GM21529 (cell line): ENCODE measurements at regions not wholly inside any gene's neighbourhood (a gene's known extent, or its start where the extent isn't known, plus 50 kb on each side); places are given as distances from the start of the nearest gene placed in this dataset.
"Not testable (repeated sequence)": the region's sequence is repeated elsewhere in the genome, so short reads cannot be mapped to it uniquely, and the experiment has no call there.

Experiments
- ATAC-seq: cut with Tn5 transposase; IDR thresholded peaks from one replicate; pipeline ENCODE4 v1.9.1; 2021; ENCODE audit not compliant: unreplicated experiment

DNA sequence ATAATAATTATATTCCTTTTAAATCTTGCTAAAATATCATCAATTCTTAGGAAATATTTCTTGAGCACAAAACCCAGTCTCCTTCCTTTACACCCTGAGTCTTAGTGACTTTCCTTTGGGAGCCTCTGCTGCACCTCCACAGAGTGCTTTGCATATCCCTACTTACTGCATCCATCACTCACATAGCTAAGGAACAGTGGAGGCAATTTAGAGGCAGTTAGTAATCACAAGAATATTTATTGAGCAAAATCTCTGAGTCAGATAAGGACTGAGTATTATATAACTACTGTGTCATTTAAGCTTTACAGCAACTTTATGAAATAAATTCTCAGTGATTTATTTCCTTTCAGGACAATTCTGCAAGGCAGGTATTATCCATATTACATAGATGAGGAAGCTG, 327.7 kb downstream of the TMX3 start:
- no peak for ATAC-seq

GRCh38 chr18:68383979-68384378, 330.9 kb downstream of the TMX3 start:
- not testable (repeated sequence) for ATAC-seq

- no peak for ATAC-seq
Observed at GRCh38 chr18:68376926-68377325, 338.0 kb downstream of the TMX3 start.

DNA sequence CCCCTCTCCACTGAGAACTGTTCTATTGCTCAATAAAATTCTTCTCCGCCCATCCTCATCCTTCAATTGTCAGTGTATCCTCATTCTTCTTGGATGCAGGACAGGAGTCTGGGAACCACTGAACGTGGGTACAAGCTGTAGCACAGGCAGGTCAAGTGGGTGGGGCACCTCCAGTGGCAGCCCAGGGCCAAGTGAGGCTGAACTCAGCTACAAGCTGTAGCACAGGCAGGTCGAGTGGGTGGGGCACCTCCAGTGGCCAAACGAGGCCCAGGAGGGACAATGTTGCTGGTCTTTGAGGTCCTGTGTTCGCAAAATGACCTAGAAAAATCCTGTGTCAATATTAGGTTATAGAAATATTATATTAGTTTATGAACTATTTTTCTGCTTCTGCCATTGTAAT, 352.0 kb downstream of the TMX3 start:
- ATAC-seq, result no peak

DNA sequence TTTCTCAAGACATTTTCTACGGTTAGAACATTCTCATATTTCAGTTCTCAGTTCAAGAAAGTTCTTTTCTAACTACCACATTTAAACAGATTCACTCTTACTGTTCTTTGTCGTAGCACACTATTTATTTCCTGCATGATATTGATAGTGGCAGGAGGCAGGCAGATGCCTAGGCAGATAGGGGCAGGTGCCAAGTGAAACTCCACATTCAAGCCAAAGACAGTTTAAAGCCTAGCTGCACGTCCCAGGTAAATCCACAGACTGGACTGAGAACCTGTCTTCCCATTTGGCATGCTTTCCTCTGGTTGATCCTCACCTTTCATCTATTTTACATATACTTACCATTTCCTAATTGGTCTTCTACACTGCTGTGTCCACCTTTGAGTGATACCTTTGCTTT, 359.3 kb downstream of the TMX3 start:
- ATAC-seq, result no peak

DNA sequence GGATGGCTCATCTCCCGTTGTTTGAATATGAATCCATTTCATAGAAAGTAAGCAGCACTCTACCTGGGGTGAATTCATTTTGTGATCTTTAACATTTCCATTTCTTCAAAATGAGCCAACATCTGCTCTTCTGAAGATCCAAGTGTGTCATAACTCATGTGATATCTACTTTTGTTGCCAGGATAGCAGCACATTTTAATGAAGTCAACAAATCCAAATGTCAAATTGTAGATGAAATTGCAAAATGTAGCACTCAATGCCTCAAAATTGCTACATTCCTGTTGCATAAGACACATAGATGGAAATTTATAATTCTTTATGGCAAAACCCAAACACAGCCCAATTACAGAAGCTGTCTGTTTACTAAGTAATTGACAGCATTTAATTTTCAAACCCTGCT, 360.7 kb downstream of the TMX3 start:
- no peak for ATAC-seq

DNA sequence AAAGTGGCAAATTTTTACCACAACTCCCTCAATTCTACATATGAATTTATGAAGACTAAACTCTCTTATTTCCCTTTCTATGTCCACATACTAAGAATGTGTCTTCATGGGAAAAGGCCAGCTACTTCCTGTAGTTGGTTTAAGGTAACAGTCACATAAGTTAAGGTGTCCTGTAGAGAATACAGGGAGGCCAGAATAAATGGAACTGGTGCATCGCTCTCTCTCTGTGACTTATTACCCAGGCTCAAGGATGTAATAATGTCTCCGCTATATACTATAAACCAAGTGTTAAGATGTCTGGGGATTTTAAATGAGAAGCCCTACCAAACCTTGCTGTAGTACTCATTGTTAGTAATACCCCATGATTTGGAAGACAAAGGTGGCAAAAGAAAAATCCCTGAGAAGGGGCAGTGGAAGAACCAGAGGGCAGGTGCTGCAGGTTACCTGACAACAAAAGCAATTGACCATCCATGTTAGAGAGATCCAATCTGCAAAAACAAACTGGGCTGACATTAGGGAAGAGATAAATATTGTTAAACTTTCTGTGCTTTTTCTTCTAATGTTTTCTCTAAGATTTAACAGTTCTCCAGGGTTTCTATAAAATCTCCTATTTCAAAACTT, 372.8 kb downstream of the TMX3 start:
- ATAC-seq, result no peak

DNA sequence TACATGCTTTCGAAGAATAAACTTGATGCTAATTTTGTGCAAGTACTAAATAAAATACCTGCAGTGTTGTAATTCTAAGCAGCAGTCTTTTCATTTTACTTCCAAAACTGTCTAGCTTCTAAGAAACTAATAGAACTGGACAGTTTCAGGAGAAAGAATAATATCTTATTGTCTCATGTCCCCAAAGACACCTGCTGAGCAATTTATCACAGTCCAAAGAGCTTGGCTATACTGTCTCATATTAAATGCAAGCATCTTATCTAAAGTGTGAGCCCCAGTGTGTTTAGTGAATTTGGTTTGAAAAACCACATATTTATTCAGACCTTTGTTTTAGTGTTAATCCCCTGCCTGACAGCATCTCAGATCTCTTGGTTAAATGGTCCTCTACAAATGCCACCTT, 374.3 kb downstream of the TMX3 start:
- no peak for ATAC-seq

- ATAC-seq, result no peak
Observed at GRCh38 chr18:68330658-68331057, 384.2 kb downstream of the TMX3 start.

GRCh38 chr18:68323921-68324320, 391.0 kb downstream of the TMX3 start:
- ATAC-seq, result no peak

DNA sequence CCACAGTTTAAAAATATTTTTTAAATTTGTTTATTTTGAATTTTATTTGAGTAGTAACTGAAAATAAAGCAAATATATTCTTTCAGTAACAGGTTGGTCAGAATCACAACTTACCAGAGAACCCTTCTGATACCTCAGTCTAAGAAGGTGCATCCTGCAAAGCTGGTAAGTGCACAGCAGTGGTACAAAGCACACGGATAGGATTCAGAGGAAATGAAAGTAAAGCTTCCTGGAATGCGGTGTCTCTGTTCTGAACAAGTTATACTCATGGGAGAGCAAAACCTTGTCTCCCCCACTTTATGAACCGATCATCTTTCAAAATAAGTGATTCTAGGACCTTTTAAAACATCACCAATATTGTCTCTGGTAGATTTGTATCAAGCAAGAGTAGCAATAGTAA, 398.3 kb downstream of the TMX3 start:
- no peak for ATAC-seq

DNA sequence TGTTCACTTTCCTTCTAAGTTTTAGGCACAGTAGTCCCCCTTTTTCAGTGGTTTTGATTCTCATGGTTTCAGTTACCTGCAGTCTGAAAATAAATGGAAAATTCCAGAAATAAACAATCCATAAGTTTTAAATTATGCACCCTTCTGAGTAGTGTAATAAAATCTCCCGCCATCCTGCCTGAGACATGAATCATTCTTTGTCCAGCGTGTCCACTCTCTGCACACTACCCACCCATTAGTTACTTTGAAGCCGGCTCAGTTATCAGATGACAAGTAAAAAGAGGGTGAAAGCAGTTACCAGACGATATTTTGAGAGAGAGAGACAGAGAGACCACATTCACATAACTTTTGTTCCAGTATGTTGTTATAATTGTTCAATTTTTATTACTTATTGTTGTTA, 400.5 kb downstream of the TMX3 start:
- ATAC-seq, result no peak

DNA sequence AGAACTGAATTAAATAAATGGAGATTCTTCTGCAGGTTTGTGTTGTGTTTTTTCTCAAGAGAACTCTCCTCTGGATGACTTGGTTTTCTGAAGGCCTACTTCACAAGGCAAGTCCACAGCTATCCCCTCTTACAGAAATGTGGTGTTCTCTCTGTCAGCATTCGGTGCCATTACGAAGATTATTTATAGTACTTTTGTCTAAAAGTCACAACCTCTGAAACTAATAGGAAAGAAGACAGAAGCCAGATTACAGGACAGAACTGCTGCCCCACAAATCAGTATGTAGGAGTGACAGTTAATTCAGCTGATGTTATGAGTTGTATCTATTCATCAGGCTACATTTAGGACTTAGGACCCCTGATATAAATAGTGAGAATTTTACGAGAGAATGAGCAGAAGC, 413.5 kb downstream of the TMX3 start:
- ATAC-seq, result no peak

- no peak for ATAC-seq
Observed at GRCh38 chr18:68299906-68300305, 415.0 kb downstream of the TMX3 start.

GRCh38 chr18:68298330-68298729, 416.6 kb downstream of the TMX3 start:
- no peak for ATAC-seq

DNA sequence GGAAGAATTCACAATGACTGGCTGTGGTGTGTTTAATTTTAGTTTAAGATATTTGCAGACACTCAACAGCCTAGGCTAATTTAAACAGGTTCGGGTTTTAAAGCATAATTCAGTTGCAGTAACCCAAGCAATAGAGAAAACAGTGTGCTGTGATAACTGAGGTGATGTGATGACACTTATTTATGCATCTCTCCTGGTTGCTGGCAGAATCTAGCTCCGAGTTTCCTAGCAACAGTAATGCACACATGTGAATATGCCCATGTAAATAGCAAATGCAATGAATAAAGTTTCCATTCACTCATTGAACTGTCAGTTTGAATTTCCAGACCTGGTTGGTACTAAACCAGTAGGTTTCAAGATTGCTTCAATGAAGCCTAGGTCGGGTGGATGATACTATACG, 426.5 kb downstream of the TMX3 start:
- ATAC-seq, result no peak

- ATAC-seq, result no peak
Observed at GRCh38 chr18:68284236-68284780, 430.6 kb downstream of the TMX3 start.

DNA sequence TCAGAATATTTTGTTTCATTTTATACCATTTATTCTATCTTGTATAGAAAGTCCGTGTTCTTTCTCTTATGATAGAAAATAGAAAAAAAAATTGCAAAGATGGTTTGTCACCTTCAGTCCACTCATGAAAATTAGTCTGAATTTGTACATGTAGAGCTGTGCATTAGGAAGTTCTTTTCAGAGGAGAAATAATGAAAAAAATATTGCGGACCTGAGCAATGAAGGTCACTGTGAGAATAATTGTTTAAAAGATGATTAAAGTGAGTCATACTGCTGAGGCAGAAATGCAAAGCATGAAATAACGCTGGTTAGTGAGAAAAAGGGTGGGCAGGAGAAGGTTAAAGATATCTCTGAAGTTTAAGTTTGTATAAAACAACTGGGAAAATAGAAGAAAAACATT, 431.1 kb downstream of the TMX3 start:
- no peak for ATAC-seq

DNA sequence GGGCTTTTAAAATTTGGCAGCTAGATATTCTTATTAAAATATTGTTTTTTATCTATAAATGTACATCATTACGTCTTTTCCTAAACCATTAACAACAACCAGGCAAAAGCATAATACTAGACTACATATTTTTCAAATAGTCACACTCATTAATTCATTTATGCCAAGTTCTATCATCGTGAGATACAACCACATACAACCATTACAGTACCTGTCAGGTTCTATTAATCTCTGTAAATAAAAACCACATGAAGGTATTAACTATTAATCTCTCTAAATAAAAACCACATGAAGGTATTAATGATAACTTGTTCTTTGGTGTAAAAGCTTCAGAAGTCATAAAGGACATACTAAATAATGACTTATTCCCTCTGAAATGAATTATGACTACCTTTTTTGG, 432.7 kb downstream of the TMX3 start:
- no peak for ATAC-seq

- no peak for ATAC-seq
Observed at GRCh38 chr18:68275616-68276015, 439.3 kb downstream of the TMX3 start.

- no peak for ATAC-seq
Observed at GRCh38 chr18:68270017-68270416, 444.9 kb downstream of the TMX3 start.

- no peak for ATAC-seq
Observed at GRCh38 chr18:68267583-68267982, 447.3 kb downstream of the TMX3 start.

GRCh38 chr18:68263481-68263880, 451.4 kb downstream of the TMX3 start:
- no peak for ATAC-seq
